ENCODE measurements at regions not wholly inside any gene's neighbourhood (a gene's known extent, or its start where the extent isn't known, plus 50 kb on each side); places are given as distances from the start of the nearest gene placed in this dataset.

- TF ChIP-seq, protein P1, sequence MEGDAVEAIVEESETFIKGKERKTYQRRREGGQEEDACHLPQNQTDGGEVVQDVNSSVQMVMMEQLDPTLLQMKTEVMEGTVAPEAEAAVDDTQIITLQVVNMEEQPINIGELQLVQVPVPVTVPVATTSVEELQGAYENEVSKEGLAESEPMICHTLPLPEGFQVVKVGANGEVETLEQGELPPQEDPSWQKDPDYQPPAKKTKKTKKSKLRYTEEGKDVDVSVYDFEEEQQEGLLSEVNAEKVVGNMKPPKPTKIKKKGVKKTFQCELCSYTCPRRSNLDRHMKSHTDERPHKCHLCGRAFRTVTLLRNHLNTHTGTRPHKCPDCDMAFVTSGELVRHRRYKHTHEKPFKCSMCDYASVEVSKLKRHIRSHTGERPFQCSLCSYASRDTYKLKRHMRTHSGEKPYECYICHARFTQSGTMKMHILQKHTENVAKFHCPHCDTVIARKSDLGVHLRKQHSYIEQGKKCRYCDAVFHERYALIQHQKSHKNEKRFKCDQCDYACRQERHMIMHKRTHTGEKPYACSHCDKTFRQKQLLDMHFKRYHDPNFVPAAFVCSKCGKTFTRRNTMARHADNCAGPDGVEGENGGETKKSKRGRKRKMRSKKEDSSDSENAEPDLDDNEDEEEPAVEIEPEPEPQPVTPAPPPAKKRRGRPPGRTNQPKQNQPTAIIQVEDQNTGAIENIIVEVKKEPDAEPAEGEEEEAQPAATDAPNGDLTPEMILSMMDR (IDR thresholded peaks at IDR 0.05): no peak
- no peak for TF ChIP-seq POLR2A (IDR thresholded peaks at IDR 0.05)
Observed at GRCh38 chr2:128798502-128799283, 480.0 kb upstream of the HS6ST1 start.
